Spleen (tissue), 11 donors: ENCODE measurements at regions not wholly inside any gene's neighbourhood (a gene's known extent, or its start where the extent isn't known, plus 50 kb on each side); places are given as distances from the start of the nearest gene placed in this dataset.

Source experiments
- DNase-seq: peaks from one replicate; pipeline ENCODE4 v3.0.0-alpha.2; 2020
- H3K27ac ChIP-seq, 8 donors: fragments of 200-600 bp; sonication (generic) in 7 of 8; 1 replicate in 4 of 8; 2 replicates in 4 of 8; pipeline versions ENCODE4 v1.5.0 to v1.8.0; 2016 to 2021; ENCODE audit warnings: inconsistent platforms in 4 of 8, mild to moderate bottlenecking in 4 of 8, moderate library complexity in 1 of 8
- H3K27me3 ChIP-seq, 7 donors: fragments of 200-600 bp; sonication (generic) in 6 of 7; replicated peaks in 1 of 7; 1 replicate in 4 of 7; 2 replicates in 3 of 7; pipeline versions ENCODE4 v1.5.0 to v1.8.0; 2016 to 2021; ENCODE audit warnings: inconsistent platforms in 3 of 7, mild to moderate bottlenecking in 1 of 7
- H3K36me3 ChIP-seq, 6 donors: fragments of 200-600 bp; sonication (generic) in 5 of 6; 1 replicate in 4 of 6; 2 replicates in 2 of 6; pipeline versions ENCODE4 v1.5.0 to v1.8.0; 2016 to 2021; ENCODE audit warnings: inconsistent platforms in 2 of 6
- H3K4me1 ChIP-seq, 6 donors: fragments of 200-600 bp; sonication (generic) in 5 of 6; 1 replicate in 3 of 6; 2 replicates in 3 of 6; pipeline versions ENCODE4 v1.5.0 to v1.8.0; 2016 to 2021; ENCODE audit warnings: inconsistent platforms in 3 of 6
- H3K4me3 ChIP-seq, 8 donors: fragments of 200-600 bp; sonication (generic) in 7 of 8; 1 replicate in 4 of 8; 2 replicates in 4 of 8; pipeline versions ENCODE4 v1.5.0 to v1.8.0; 2016 to 2021; ENCODE audit warnings: inconsistent platforms in 4 of 8, mild to moderate bottlenecking in 4 of 8, moderate library complexity in 2 of 8
- H3K9me3 ChIP-seq, 8 donors: fragments of 200-600 bp; sonication (generic) in 7 of 8; 1 replicate in 4 of 8; 2 replicates in 4 of 8; pipeline versions ENCODE4 v1.5.0 to v1.8.0; 2016 to 2021; ENCODE audit warnings: inconsistent platforms in 4 of 8
- CTCF ChIP-seq, 11 experiments: fragments of 200-600 bp in 7 of 11; fragments of 450-650 bp in 4 of 11; sonication (generic) in 4 of 11; IDR thresholded peaks in 8 of 11; conservative IDR thresholded peaks in 3 of 11; 1 replicate in 7 of 11; 2 replicates in 4 of 11; pipeline versions ENCODE4 v1.4.0 to v1.8.0; 2016 to 2021; ENCODE audit warnings: antibody characterized with exemption in 11 of 11, inconsistent platforms in 4 of 11, mild to moderate bottlenecking in 1 of 11
- POLR2A ChIP-seq, 3 donors: fragments of 450-650 bp; IDR thresholded peaks; one replicate each; pipeline ENCODE4 v1.5.1; 2017; ENCODE audit warnings: antibody characterized with exemption in 3 of 3, mild to moderate bottlenecking in 1 of 3
- POLR2AphosphoS5 ChIP-seq, 3 donors: sonication (generic); formaldehyde crosslinking; IDR thresholded peaks; one replicate each; pipeline ENCODE4 v1.5.1; 2017; ENCODE audit warnings: antibody characterized with exemption in 3 of 3
- WGBS, 5 donors: extraction: QIAGEN DNeasy Blood & Tissue Kit in 3 of 5; methylation state at CpG; one replicate each; pipeline versions ENCODE4 v1.1.5 to v1.1.7; 2013 to 2018; 5-methylcytosine and 5-hydroxymethylcytosine counted together
- intact Hi-C: fragments of 100-400 bp; cut with DNase I; formaldehyde crosslinking; loops from one replicate; pipeline ENCODE4 v1.15.0; 2023; ENCODE audit warnings: low total_unique reads
- donor health status: healthy with polysubstance abuse.
- donor health status: DM: no; HTN: no; CAD: no; lungs with moderate emphysema.
- donor health status: DM: no; HTN: no; CAD: no.
- donor health status: Bipolar disorder and iron deficiency.
- donor health status: healthy.
- donor health status: DM: no; HTN: no; CAD: no.
- donor health status: DM: yes; HTN: yes; CAD: no.

GRCh38 chr13:80894917-80895316, 554.0 kb upstream of the SPRY2 start:
- peaks cover 0 to 5% (median 0%) of the 10 kb centered on the region in 8 donors for H3K9me3 ChIP-seq
- no peak overlapping the region for H3K4me3 ChIP-seq
- no peak overlapping the region for H3K27ac ChIP-seq
- no peaks in the 10 kb centered on the region for H3K36me3 ChIP-seq
- intact Hi-C loops, result no loop called here
- 61 to 78% (median 69%) methylated on average over 1 of the region's 1 CpG for WGBS, 5 donors
- TF ChIP-seq CTCF (IDR thresholded peaks at IDR 0.05 in 8 of 11, conservative IDR thresholded peaks at IDR 0.05 in 3 of 11) (no peak), POLR2A (IDR thresholded peaks at IDR 0.05) (no peak), POLR2AphosphoS5 (IDR thresholded peaks at IDR 0.05) (no peak)
- H3K27me3 ChIP-seq, result no peaks in the 10 kb centered on the region
- H3K4me1 ChIP-seq, result no peaks in the 10 kb centered on the region
- no peak for DNase-seq

- no peak for DNase-seq
- intact Hi-C loops, result no loop called here
- H3K4me1 ChIP-seq, result no peaks in the 10 kb centered on the region
- TF ChIP-seq POLR2AphosphoS5 (IDR thresholded peaks at IDR 0.05), result no peak
- TF ChIP-seq POLR2A (IDR thresholded peaks at IDR 0.05), result no peak
- no peak for TF ChIP-seq CTCF (IDR thresholded peaks at IDR 0.05 in 8 of 11, conservative IDR thresholded peaks at IDR 0.05 in 3 of 11)
- H3K27ac ChIP-seq, result no peak overlapping the region
- 79 to 91% (median 85%) methylated on average over 1 of the region's 1 CpG for WGBS, 5 donors
- no peaks in the 10 kb centered on the region for H3K36me3 ChIP-seq
- H3K9me3 ChIP-seq, result no peaks in the 10 kb centered on the region
- H3K27me3 ChIP-seq, result no peaks in the 10 kb centered on the region
- H3K4me3 ChIP-seq, result no peak overlapping the region
Observed at GRCh38 chr13:80889829-80890228, 548.9 kb upstream of the SPRY2 start.

- H3K27me3 ChIP-seq, result no peaks in the 10 kb centered on the region
- H3K9me3 ChIP-seq, result no peaks in the 10 kb centered on the region
- DNase-seq, result no peak
- H3K27ac ChIP-seq, result no peak overlapping the region
- TF ChIP-seq POLR2AphosphoS5 (IDR thresholded peaks at IDR 0.05), result no peak
- no peak for TF ChIP-seq CTCF (IDR thresholded peaks at IDR 0.05 in 8 of 11, conservative IDR thresholded peaks at IDR 0.05 in 3 of 11)
- no peak for TF ChIP-seq POLR2A (IDR thresholded peaks at IDR 0.05)
- WGBS, 5 donors, result 75 to 89% (median 88%) methylated on average over 2 of the region's 2 CpGs
- no peak overlapping the region for H3K4me3 ChIP-seq
- intact Hi-C loops, result no loop called here
- no peaks in the 10 kb centered on the region for H3K36me3 ChIP-seq
- H3K4me1 ChIP-seq, result no peaks in the 10 kb centered on the region
Observed at GRCh38 chr13:80888390-80888789, 547.5 kb upstream of the SPRY2 start.

GRCh38 chr13:80884056-80884785, 543.3 kb upstream of the SPRY2 start:
- H3K9me3 ChIP-seq, result no peaks in the 10 kb centered on the region
- H3K4me1 ChIP-seq, result no peaks in the 10 kb centered on the region
- no peak overlapping the region for H3K4me3 ChIP-seq
- no peaks in the 10 kb centered on the region for H3K36me3 ChIP-seq
- H3K27me3 ChIP-seq, result no peaks in the 10 kb centered on the region
- DNase-seq, result no peak
- intact Hi-C loops, result no loop called here
- TF ChIP-seq POLR2AphosphoS5 (IDR thresholded peaks at IDR 0.05) (no peak), POLR2A (IDR thresholded peaks at IDR 0.05) (no peak), CTCF (IDR thresholded peaks at IDR 0.05 in 8 of 11, conservative IDR thresholded peaks at IDR 0.05 in 3 of 11) (no peak)
- no peak overlapping the region for H3K27ac ChIP-seq
- WGBS, 5 donors, result 63 to 89% (median 74%) methylated on average over 1 of the region's 1 CpG
